Stimulated activated CD4-positive, alpha-beta T cell treated with anti-CD3 and anti-CD28 coated beads, Interleukin-12 subunit alpha, Interleukin-12 subunit beta, amount 100 ng/mL, for 24 hours (primary cell): ENCODE measurements at regions not wholly inside any gene's neighbourhood (a gene's known extent, or its start where the extent isn't known, plus 50 kb on each side); places are given as distances from the start of the nearest gene placed in this dataset.

Experiments
- DNase-seq, 2 experiments: peaks; one replicate each; pipeline ENCODE4 v3.0.0-alpha.2; 2020; ENCODE audit warnings: low read depth in 2 of 2

DNA sequence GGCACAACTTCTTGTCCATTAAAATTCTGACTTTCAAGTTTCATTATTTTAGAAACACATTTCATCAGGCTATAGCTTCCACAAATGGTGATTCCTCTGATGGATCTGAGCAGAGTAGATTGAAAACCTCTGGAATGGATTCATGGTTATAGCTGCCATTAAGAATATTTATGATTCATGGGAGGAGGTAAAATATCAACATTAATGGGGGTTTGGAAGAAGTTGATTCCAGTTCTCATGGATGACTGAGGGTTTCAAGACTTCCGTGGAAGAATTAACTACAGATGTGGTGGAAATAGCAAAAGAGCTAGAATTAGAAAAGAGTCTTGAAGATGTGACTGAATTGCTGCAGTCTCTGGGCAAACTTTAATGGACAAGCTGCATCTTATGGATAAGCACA is 797.4 kb downstream of the SUCLG1 start:
- DNase-seq: no peak

DNA sequence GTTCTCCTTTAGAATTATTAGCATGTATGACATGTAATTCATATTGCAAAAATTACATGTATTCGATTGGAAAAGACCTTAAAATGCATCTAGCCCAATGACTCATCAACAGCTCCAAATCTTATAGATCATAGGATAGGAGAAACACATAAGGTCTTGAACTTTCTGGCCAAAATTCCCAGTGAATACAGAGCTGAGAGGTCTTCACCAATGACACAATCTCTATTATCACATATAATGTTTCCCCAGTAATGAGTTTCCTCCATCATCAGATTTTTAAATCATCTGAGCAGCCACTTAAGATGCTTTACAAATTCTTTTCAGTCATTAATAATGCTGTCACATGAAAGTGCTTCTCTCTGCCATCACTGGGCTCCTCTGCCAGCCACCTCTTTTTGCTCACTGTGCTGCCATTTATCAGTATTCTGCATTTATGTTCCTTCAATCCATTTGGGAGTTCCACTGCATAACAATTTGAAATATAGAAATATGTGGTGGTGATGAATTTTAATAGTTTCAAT is 804.9 kb downstream of the SUCLG1 start:
- DNase-seq: no peak

DNA sequence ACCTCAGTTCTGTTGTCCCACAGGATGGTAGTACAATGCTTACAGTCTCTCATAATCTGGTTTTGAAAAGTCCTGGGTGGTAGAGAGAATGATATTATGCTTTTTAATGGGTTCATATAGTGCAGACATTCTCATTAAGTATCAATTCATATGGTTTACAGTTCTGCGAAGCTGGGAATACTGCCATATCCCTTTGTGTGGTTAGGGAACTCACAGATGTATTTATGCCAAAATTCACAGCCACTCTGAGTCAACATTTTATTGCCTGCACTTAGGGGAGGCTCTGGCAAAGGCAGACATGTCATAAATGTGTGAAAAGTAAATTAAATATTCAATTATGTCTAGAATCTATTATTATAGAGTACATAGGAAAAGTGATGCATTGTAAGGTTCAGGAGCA is 808.2 kb downstream of the SUCLG1 start:
- no peak for DNase-seq

DNA sequence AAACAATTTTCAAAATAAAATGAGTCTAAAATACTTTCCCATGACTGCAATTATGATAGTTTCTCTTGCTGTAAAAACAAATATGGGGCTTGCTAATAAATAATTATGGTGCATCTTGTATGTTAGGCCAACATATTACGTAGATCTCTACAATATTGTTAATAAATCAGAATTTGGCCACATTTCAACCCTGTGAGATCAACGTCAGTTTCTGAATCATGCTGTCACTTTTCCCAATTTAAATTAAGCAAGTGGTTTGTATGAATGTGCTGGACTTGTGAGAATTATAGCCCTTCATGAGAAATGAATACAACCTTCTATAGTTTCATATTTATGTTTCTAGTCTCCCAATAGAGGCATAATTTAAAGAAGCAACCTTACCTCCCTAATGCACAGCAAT is 808.9 kb downstream of the SUCLG1 start:
- no peak for DNase-seq

DNA sequence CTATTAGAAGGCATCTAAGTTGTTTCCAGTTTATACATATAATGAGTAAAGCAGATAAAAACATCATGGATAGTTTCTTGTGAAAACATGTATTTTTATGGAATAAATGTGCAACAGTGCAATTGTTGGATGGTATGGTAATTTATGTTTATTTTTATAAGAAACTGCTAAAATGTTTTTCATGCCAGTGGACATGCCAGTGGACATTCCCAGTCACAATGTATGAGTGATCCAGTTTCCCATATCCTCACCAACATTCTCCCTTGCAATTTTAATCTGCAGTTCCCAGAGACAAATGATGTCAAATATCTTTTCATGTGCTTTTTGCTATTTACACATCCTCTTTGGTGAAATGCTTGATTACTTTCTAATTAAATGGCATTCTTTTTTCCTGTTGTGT is 818.6 kb downstream of the SUCLG1 start:
- no peak for DNase-seq

DNA sequence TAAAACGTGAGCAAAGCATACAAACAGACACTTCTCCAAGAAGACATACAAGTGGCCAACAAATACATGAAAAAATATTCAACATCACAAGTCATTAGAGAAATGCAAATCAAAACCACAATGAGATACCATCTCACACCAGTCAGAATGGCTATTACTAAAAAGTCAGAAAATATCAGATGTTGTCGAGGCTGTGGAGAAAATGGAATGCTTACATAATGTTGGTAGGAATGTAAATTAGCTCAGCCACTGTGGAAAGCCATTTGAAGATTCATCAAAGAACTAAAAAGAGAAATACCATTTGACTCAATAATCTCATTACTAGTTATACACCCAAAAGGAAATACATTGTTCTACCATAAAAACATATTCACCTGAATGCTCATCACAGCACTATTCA is 825.7 kb downstream of the SUCLG1 start:
- DNase-seq: no peak

DNA sequence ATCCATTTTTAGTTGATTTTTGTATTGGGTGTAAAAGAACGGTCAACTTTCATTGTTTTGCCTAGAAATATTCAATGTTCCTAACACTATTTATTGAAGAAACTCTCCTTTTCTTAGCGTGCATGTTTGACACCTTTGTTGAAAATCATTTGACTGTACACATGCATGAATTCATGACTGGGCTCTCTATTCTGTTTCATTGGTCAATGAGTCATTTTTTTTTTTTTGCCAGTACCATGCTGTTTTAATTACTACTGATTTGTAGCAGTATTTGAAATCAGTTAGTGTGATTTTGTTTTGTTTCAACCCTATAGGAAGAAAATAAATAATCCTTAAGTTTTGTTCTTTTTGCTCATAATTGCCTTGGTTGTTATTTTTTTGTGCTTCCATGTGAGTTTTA is 828.7 kb downstream of the SUCLG1 start:
- no peak for DNase-seq

DNA sequence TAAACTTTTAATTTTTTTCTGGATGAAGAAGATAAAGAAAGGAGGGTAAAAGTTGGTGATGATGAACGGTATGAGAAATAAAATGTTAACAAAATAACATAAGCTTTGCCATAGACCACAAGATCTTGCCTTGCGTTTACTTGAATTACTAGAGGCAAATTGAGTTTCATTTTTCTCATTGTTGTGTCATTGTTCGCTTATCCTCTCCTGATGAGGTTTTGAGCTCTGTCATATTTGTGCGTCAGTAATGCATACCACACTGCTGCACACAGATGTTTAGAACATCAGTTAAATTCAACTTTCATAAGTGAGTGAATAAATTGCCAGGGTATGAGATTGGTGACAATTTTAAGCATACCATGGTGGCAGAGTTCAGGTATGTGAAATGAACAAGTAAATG is 843.6 kb downstream of the SUCLG1 start:
- no peak for DNase-seq

DNA sequence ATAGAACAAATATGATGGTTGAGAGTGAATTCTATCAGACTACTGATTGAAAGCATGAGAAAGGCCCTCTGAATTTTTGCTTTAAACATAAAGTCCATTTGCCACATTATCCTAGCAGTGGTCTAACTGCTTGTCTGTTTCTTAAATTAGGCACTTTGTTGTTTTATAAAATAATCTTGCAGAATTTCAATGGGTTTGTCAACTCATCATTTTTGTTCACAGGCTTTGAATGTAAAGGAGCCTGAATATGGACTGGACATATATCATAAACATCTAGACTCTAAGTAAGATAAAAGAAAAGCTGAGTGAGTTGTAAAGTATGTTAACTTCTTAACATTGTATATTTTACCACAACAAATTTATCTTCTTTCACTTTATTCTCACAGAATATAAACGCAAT is 845.9 kb downstream of the SUCLG1 start:
- DNase-seq: no peak

DNA sequence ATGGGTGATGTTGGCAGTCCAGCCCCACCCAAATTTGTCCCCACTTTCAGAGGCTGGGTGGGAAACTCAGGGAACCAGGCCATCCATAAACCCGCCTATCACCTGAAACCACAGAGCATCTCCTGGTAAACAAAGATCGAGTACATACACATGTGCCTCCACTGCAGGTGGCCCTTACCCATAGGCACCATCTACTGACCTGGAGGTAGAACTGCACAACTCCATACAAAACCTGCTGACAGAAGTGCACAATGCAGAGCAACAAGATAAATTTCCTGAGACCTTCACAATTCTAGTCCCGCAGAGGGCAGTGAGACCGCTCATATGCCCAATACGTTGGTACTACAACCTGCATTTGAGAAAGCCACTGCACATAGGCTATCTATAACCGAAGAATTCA is 856.3 kb downstream of the SUCLG1 start:
- DNase-seq: no peak

DNA sequence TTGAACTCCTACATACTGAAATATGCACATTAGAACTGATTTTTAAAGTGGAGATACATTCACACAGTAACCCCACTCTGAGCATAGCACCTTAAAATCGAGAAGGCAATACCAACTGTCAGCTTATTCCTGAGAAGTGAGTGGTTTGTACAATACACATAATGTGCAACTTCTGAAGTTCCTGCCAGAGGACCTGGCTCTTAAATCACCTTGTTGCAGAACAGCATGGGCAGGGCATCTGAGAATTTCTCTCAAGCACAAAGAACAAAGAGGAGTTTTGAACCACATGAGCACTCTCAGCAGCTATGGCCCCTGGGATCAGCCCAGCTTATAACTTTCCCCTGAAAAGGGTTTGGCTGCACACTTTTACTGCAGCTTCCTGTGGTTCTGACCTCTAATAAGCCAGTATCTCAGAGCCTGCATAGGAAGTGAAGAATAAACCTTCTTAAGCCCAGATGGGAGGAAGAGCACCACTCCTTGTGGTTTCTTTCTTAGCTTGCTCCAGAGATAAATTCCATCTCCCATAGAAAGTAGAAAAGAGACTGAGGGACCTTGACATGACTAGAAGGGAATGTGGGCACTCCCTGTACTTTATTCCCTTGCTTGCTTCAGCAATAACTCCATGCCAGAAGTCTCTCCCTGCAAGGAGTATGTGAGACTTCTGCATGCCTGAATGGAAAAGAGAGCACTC is 862.3 kb downstream of the SUCLG1 start:
- no peak for DNase-seq

DNA sequence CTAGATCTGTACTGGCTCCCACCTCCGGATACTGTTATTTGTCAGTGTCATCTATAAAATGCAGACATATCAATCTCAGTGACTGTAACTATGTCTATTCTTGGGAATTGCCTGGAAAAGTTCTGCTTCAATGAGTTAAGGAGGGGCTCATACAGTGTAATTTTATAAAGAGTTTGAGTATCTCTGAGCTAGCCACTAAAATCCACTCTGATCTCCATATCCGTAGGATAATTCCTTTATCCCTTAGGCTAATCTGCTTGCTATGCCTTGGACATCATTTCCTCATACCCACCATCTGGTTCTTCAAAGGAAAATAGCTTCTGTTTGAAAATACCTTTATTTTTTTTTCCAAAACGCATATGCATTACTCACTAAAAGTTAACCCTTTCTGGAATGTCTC is 863.2 kb downstream of the SUCLG1 start:
- DNase-seq: no peak

DNA sequence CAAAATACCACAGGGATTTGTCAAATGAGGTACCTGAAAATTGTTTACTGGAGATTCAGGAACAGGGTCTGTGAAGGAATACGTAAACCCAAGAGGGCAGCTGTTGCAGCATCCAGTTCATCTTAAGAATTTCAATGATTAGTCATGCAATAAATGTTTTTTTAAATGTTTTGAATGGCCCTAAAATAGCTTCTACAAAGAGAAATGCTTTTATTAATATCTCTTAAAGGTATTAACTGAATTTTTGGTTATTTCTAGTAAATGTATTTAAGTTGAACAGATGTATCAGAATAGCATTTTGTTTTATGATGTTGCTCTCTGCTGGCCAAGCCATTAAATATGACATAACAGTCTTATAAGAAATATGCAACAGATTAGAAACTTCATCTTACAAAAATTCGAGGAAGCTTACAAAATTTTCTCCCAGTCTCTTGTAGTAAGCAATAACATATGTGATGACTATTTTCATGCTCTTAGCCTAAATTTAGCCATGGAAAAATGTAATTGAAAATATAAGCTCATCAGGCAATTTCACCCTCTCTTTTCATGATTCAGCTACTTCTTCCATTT is 863.9 kb downstream of the SUCLG1 start:
- DNase-seq: no peak

DNA sequence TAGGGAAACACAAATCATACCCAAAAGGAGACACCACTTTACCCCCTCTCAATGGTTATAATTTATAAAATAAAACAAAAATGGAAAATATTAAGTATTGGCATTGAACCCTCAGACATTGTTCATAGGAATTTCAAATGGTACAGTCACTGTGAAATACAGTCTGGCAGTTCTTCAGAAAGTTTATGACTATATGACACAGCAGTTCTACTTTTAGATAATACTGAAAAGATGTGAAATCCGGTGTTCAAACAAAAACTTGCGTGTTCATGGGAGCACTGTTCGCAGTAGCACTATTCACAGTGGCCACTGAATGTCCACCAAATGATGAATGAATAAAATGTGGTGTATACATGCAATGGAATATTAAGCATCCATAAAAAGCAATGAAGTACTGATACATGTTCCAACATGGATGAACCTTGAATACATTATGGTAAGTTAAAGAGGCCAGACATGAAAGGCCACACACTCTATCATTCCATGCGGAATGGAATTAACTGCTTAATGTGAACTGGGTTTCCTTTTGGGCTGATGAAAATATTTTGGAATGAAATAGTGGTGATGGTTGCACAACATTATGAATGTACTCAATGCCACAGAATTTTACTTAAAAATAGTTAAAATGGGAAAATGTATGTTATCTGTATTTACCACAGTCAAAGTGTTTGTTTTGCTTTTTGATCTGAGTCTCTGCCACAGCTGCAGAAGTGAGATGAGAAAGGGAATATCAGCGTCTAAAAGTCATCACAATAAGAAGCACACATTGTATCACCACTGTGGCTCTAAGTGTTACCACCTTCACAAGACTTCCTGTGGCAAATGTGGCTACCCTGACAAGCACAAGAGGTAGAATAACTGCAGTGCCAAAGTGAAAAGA is 864.6 kb downstream of the SUCLG1 start:
- no peak for DNase-seq

DNA sequence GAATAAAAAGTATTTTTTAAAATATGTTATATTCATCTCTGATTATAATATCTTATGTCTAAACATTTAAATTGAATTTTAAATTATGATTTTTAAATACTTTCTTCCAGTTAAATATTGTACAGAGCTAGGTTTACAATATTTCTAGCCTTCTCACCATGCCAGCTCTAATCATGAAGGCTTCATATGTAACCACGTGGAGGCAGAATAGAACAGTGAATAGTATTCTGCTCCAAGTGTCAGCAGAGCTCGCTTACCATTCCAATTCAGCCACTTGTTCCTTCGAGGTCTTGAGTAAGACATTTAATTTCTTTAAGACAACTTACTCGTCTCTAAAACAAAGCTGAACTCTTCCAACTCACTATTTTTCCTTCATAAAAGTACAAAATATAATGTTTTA is 871.8 kb downstream of the SUCLG1 start:
- no peak for DNase-seq

DNA sequence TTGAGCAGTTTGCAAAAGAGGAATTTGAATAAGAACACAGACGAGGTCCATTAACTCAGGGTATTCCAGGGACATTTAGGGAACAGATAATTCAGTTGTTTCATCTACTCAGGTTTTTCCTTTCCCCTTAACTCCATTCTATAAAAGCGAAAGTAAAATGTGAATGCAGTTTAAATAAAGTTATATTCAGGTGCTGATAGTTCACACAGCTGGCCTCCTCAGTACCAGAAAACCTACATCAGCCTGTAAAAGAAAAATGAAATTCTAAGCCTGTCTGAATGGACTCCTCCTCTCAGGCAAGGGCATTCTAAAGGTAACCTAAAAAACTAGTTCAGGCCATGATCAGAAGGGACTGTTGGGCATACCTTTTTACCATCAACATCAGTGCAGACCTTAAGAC is 873.8 kb downstream of the SUCLG1 start:
- no peak for DNase-seq

DNA sequence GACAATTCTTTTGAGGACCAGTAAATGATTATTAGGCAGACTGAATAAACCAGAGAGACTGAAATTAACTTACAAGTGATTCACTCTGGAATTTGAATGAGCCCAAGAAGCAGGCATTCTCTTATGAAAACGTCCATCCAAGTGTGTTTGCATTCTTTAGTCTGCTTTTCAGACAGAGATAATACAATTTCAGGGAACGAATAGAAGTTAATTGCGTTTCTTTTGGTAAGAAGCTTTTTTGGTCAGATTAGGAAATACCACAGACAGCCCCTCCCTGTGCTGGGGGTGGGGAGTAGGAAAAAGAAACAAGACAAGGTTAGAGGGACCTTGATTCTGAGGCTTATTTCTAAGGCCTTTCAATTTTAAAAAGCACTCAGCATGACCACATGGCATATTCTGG is 874.4 kb downstream of the SUCLG1 start:
- DNase-seq: no peak

DNA sequence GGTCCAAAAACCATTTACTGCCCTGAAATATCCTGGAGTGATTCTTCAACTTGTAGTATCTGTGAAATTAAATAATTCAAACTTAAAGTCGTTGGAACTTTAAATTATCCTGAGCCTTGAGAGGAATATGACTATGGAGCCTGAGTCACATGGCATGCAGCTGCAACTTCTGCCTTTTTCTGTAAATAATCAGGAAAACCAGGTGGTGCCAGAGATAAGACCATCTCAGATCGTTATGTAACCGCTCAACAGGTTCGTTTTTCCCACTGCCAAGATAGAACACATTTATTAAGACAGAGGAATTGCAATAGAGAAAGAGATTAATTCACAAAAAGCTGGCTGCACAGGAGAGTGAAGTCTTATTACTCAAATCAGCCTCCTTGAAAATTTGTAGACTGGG is 876.5 kb downstream of the SUCLG1 start:
- no peak for DNase-seq

DNA sequence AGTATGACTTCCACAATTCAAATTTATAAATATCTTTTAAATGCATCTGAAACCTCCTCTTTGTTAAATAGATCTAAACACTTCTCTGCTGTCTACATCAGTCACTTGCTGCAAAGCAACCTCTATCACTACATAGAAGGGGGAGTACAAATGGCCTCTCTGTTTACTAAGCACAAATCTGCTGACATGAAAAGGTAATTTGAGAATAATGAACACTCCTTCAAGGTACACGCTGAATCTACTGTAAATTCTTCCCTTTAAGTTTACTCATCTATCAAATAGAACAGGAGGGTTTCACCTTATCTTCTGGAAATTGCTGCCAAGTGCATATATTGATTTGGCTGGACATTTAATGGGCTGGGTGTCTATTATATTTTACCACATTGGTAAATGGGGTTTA is 879.6 kb downstream of the SUCLG1 start:
- no peak for DNase-seq

DNA sequence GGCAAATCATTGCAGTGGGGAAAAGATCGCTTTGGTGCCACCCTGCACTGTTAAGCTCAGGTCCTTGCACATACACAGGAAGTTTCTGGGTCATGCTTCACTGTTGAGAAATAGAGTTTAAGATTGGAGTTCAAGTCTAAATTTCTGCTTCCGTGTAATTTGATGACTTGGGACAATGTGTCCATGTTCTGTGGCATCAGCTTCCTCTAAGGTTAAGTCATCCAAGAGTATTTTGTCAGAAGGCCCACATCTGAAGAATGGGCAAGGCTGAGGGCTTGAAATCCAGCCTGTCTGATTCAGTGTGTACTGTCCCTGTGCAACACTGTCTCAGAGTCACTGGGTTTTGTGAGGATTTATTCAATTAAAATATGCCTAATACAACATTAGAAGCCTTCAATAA is 880.7 kb downstream of the SUCLG1 start:
- no peak for DNase-seq

DNA sequence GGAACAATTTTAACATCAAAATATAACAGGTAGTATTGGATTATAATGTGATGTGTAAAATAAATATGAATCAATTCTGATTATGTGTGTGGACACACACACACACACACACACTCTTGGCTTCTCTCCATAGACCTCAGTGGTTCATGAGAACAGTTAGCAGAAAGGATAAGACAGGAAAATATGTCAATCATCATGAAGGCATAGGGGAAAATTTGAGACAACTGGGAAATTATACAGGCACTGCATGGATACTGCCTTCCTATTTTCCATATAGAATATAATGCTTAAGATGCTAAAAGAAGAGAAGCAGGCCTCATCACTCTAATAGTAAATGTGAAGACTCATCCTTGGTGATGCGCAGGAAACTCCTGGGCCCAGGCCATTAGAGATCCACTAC is 884.5 kb downstream of the SUCLG1 start:
- DNase-seq: no peak

DNA sequence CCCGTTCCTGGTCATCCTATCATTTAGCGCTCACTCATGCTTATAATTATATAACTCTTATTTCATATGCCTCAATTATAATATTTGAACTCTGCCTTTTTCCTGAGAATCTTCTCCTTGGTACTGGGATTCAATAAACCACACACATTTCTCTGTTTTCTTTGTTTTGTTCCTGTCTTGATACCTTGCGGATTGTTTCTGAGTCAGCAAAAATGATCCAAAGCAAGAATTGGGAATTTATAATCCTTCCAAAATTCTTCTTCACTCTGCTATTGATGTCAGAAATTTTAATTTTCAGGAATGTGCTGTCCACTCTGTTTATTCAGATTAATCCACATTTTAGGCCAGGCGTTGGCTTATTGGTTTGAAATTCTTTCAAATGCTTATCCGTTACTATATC is 886.0 kb downstream of the SUCLG1 start:
- DNase-seq: no peak

DNA sequence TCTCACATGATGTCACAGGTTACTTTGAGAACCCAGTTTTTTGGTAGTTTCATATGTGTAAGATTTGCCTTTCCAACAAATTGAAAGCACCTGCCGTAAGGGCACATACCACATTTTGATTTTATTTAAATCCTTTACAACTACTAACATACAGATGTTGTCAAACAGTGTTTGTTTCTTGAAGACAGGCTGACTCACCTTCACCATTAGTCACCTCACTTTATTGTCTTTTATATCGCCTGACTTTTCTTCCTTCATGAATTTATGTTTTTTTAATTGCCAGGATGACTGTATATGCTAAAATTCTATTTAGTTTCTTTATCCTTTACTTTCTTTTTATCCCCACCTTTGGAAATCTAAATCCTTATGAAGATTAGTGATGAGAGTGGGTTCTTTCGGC is 886.7 kb downstream of the SUCLG1 start:
- DNase-seq: no peak
